SHP77 (cell line): ENCODE measurements at regions not wholly inside any gene's neighbourhood (a gene's known extent, or its start where the extent isn't known, plus 50 kb on each side); places are given as distances from the start of the nearest gene placed in this dataset.
"Not testable (repeated sequence)": the region's sequence is repeated elsewhere in the genome, so short reads cannot be mapped to it uniquely, and the experiment has no call there.

Experiments
- DNase-seq, 2 experiments: peaks; one replicate each; lab custom pipeline; 2025; lab: John Stamatoyannopoulos, UW

- DNase-seq: no peak
Measured at GRCh38 chr9:108765265-108765664, 90.5 kb downstream of the ACTL7B start.

- DNase-seq: no peak
Measured at GRCh38 chr9:108762348-108763055, 93.3 kb downstream of the ACTL7B start.

GRCh38 chr9:108761655-108762347 lies 94.0 kb downstream of the ACTL7B start:
- DNase-seq: peak; percentile 10 to 22

GRCh38 chr9:108760841-108761240 lies 94.9 kb downstream of the ACTL7B start:
- no peak for DNase-seq

GRCh38 chr9:108759835-108760234 lies 96.0 kb downstream of the ACTL7B start:
- DNase-seq: no peak

- no peak for DNase-seq
Measured at GRCh38 chr9:108759399-108759798, 96.4 kb downstream of the ACTL7B start.

- no peak for DNase-seq
Measured at GRCh38 chr9:108756746-108757490, 98.9 kb downstream of the ACTL7B start.

- DNase-seq: no peak
Measured at GRCh38 chr9:108755979-108756378, 99.8 kb downstream of the ACTL7B start.

- no peak for DNase-seq
Measured at GRCh38 chr9:108751369-108751768, 104.4 kb downstream of the ACTL7B start.

- no peak for DNase-seq
Measured at GRCh38 chr9:108750661-108751215, 105.0 kb downstream of the ACTL7B start.

- DNase-seq: no peak
Measured at GRCh38 chr9:108748776-108749175, 107.0 kb downstream of the ACTL7B start.

GRCh38 chr9:108746864-108747263 lies 108.9 kb downstream of the ACTL7B start:
- no peak for DNase-seq

- DNase-seq: no peak
Measured at GRCh38 chr9:108746001-108746400, 109.8 kb downstream of the ACTL7B start.

GRCh38 chr9:108744641-108745040 lies 111.1 kb downstream of the ACTL7B start:
- no peak for DNase-seq

GRCh38 chr9:108743901-108744371 lies 111.8 kb downstream of the ACTL7B start:
- no peak for DNase-seq

- DNase-seq: no peak
Measured at GRCh38 chr9:108743416-108743815, 112.4 kb downstream of the ACTL7B start.

- DNase-seq: no peak
Measured at GRCh38 chr9:108742191-108742590, 113.6 kb downstream of the ACTL7B start.

- not testable (repeated sequence) for DNase-seq
Measured at GRCh38 chr9:108731292-108731691, 124.5 kb downstream of the ACTL7B start.

GRCh38 chr9:108727580-108728111 lies 128.1 kb downstream of the ACTL7B start:
- DNase-seq: no peak

GRCh38 chr9:108724652-108725051 lies 131.1 kb downstream of the ACTL7B start:
- no peak for DNase-seq

- DNase-seq: no peak
Measured at GRCh38 chr9:108724122-108724521, 131.7 kb downstream of the ACTL7B start.

- DNase-seq: no peak
Measured at GRCh38 chr9:108722396-108722795, 133.4 kb downstream of the ACTL7B start.
